ENCODE measurements at regions not wholly inside any gene's neighbourhood (a gene's known extent, or its start where the extent isn't known, plus 50 kb on each side); places are given as distances from the start of the nearest gene placed in this dataset.
"Not testable (repeated sequence)": the region's sequence is repeated elsewhere in the genome, so short reads cannot be mapped to it uniquely, and the experiment has no call there.

GRCh38 chr3:186453531-186453930, 90.6 kb downstream of the CRYGS start:
- no peak for DNase-seq

- no peak for DNase-seq
Observed at GRCh38 chr3:186452517-186452916, 90.5 kb upstream of the DGKG start.

GRCh38 chr3:186451371-186451770, 89.3 kb upstream of the DGKG start:
- DNase-seq, result no peak

- no peak for DNase-seq
Observed at GRCh38 chr3:186444974-186445373, 82.9 kb upstream of the DGKG start.

- DNase-seq, result no peak
Observed at GRCh38 chr3:186444288-186444687, 82.3 kb upstream of the DGKG start.

- DNase-seq, result not testable (repeated sequence)
Observed at GRCh38 chr3:186442979-186443378, 80.9 kb upstream of the DGKG start.

- DNase-seq, result no peak
Observed at GRCh38 chr3:186442162-186442561, 80.1 kb upstream of the DGKG start.

- no peak for DNase-seq
Observed at GRCh38 chr3:186440891-186441290, 78.9 kb upstream of the DGKG start.

GRCh38 chr3:186439725-186440124, 77.7 kb upstream of the DGKG start:
- no peak for DNase-seq

- not testable (repeated sequence) for DNase-seq
Observed at GRCh38 chr3:186435332-186435731, 73.3 kb upstream of the DGKG start.

GRCh38 chr3:186432944-186433732, 71.1 kb upstream of the DGKG start:
- DNase-seq, result no peak

GRCh38 chr3:186432189-186432588, 70.2 kb upstream of the DGKG start:
- DNase-seq, result no peak

GRCh38 chr3:186427627-186428281, 65.7 kb upstream of the DGKG start:
- DNase-seq, result no peak

- no peak for DNase-seq
Observed at GRCh38 chr3:186425788-186426730, 64.0 kb upstream of the DGKG start.

GRCh38 chr3:186421946-186422345, 59.9 kb upstream of the DGKG start:
- DNase-seq, result no peak

- no peak for DNase-seq
Observed at GRCh38 chr3:186418671-186419145, 56.7 kb upstream of the DGKG start.

GRCh38 chr3:186417791-186418190, 55.8 kb upstream of the DGKG start:
- no peak for DNase-seq

GRCh38 chr3:186414735-186415419, 52.8 kb upstream of the DGKG start:
- DNase-seq, result no peak

GRCh38 chr3:186413615-186414415, 51.8 kb upstream of the DGKG start:
- peak; percentile 53 for DNase-seq

- DNase-seq, result no peak
Observed at GRCh38 chr3:186411994-186412393, 50.0 kb upstream of the DGKG start.

Data from NCI-H2029 (cell line).